Hepatocyte (in vitro differentiated cells): ENCODE measurements at regions not wholly inside any gene's neighbourhood (a gene's known extent, or its start where the extent isn't known, plus 50 kb on each side); places are given as distances from the start of the nearest gene placed in this dataset.

Experiments
- DNase-seq: peaks from one replicate; pipeline ENCODE4 v3.0.0-alpha.2; 2016; ENCODE audit warnings: low spot score
- H2AFZ ChIP-seq: fragments of 200-600 bp; sonication (generic); 2 replicates; pipeline ENCODE4 v1.6.0; 2016; ENCODE audit warnings: antibody characterized with exemption, mild to moderate bottlenecking
- H3K27ac ChIP-seq: fragments of 200-600 bp; sonication (generic); 2 replicates; pipeline ENCODE4 v1.5.1; 2016; ENCODE audit warnings: mild to moderate bottlenecking
- H3K27me3 ChIP-seq: fragments of 200-600 bp; sonication (generic); 2 replicates; pipeline ENCODE4 v1.6.1; 2016
- H3K36me3 ChIP-seq: fragments of 200-600 bp; sonication (generic); replicated peaks from 2 replicates; pipeline ENCODE4 v1.5.1; 2016; ENCODE audit warnings: low read depth; ENCODE audit not compliant: insufficient read depth
- H3K4me1 ChIP-seq: fragments of 200-600 bp; sonication (generic); 2 replicates; pipeline ENCODE4 v1.5.1; 2016; ENCODE audit warnings: mild to moderate bottlenecking, moderate library complexity; ENCODE audit not compliant: insufficient read depth
- H3K4me2 ChIP-seq: fragments of 200-600 bp; sonication (generic); 2 replicates; pipeline ENCODE4 v1.6.0; 2016
- H3K4me3 ChIP-seq: fragments of 200-600 bp; sonication (generic); 2 replicates; pipeline ENCODE4 v1.5.1; 2016; ENCODE audit warnings: mild to moderate bottlenecking
- H3K79me2 ChIP-seq: fragments of 200-600 bp; sonication (generic); 2 replicates; pipeline ENCODE4 v1.6.0; 2017; ENCODE audit warnings: mild to moderate bottlenecking
- H3K9me2 ChIP-seq: fragments of 200-600 bp; sonication (generic); replicated peaks from 2 replicates; pipeline ENCODE4 v1.6.0; 2017; ENCODE audit warnings: mild to moderate bottlenecking; ENCODE audit not compliant: insufficient read depth
- H3K9me3 ChIP-seq: fragments of 200-600 bp; sonication (generic); 2 replicates; pipeline ENCODE4 v1.5.1; 2016; ENCODE audit warnings: low read depth, mild to moderate bottlenecking
- H4K20me1 ChIP-seq: fragments of 200-600 bp; sonication (generic); 2 replicates; pipeline ENCODE4 v1.6.0; 2016; ENCODE audit warnings: mild to moderate bottlenecking; ENCODE audit not compliant: insufficient read depth, poor library complexity, severe bottlenecking
- CTCF ChIP-seq: fragments of 200-600 bp; sonication (generic); IDR thresholded peaks from 2 replicates; pipeline ENCODE4 v1.5.1; 2016; ENCODE audit warnings: antibody characterized with exemption, mild to moderate bottlenecking; ENCODE audit not compliant: poor library complexity
- EZH2 ChIP-seq: fragments of 200-600 bp; sonication (generic); IDR thresholded peaks from 2 replicates; pipeline ENCODE4 v1.6.1; 2016; ENCODE audit warnings: antibody characterized with exemption, mild to moderate bottlenecking, borderline replicate concordance
- EZH2phosphoT487 ChIP-seq: fragments of 200-600 bp; sonication (generic); IDR thresholded peaks from one replicate; pipeline ENCODE4 v1.6.1; 2018; ENCODE audit warnings: antibody characterized with exemption, mild to moderate bottlenecking, low read depth, moderate library complexity; ENCODE audit not compliant: unreplicated experiment, severe bottlenecking
- WGBS: methylation state at CpG from one replicate; pipeline ENCODE4 v1.1.6; 2016; ENCODE audit warnings: low lambda C conversion rate; ENCODE audit errors: missing lambda C conversion rate; 5-methylcytosine and 5-hydroxymethylcytosine counted together

DNA sequence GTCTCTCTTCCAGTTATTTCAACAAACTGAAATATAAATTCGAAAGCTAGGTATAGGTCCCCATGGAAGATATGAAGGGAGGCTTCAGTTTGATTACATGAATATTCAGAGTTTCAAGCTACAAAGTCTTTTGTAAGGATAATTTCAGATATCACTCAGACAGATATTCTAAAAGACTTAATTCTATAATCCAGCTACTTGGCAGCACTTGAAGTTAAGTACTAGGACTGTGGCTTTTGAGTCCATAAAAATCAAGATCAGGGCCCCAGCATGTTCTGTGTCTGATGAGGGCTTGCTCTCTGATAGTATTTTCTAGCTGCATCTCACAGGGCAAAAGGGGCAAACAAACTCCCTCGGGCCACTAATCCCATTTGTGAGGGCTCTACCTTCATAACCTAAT, 160.6 kb upstream of the IRS2 start:
- Histone ChIP-seq H3K4me1 (no peaks in the 10 kb centered on the region), H2AFZ (no peak overlapping the region), H3K36me3 (no peaks in the 10 kb centered on the region), H3K4me2 (no peak overlapping the region), H3K9me2 (no peaks in the 10 kb centered on the region), H3K79me2 (no peaks in the 10 kb centered on the region), H4K20me1 (no peaks in the 10 kb centered on the region), H3K4me3 (no peak overlapping the region), H3K9me3 (no peaks in the 10 kb centered on the region), H3K27ac (no peak overlapping the region), H3K27me3 (no peaks in the 10 kb centered on the region)
- DNase-seq: no peak
- TF ChIP-seq EZH2phosphoT487 (no peak), CTCF (no peak), EZH2 (no peak)
- WGBS: 73% methylated on average over 2 of the region's 2 CpGs

- no peak for DNase-seq
- Histone ChIP-seq H3K4me2 (no peak overlapping the region), H3K9me2 (no peaks in the 10 kb centered on the region), H3K9me3 (no peaks in the 10 kb centered on the region), H3K27ac (no peak overlapping the region), H3K27me3 (no peaks in the 10 kb centered on the region), H3K36me3 (no peaks in the 10 kb centered on the region), H4K20me1 (no peaks in the 10 kb centered on the region), H3K4me1 (peaks cover 9% of the 10 kb centered on the region), H3K4me3 (no peak overlapping the region), H3K79me2 (no peaks in the 10 kb centered on the region), H2AFZ (no peak overlapping the region)
- TF ChIP-seq CTCF (no peak), EZH2phosphoT487 (no peak), EZH2 (no peak)
- 76% methylated on average over 4 of the region's 4 CpGs for WGBS
These were observed 159.0 kb upstream of the IRS2 start for GRCh38 chr13:109945206-109945960.

DNA sequence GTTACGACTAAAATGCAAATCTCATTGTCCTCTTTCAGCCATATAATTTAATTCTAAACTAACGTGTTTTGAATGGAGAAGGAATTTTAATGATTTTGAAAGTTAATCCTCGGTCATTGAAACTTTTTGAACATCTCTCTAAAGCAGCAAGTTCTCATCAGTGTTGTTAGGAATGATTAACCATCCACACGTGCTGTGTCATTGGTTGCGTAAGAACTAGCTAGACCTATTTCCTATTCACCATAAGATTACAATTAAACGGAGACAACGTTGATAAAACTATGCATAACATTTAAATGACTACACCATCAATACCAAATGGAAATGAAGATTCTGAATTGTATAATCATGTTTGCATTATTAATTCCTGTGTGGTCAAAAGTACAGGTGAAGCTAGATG, 155.6 kb upstream of the IRS2 start:
- Histone ChIP-seq H3K9me2 (no peaks in the 10 kb centered on the region), H2AFZ (no peak overlapping the region), H3K27ac (peak overlapping the region; percentile 34), H3K4me1 (peaks cover 19% of the 10 kb centered on the region), H4K20me1 (no peaks in the 10 kb centered on the region), H3K79me2 (no peaks in the 10 kb centered on the region), H3K4me3 (no peak overlapping the region), H3K9me3 (no peaks in the 10 kb centered on the region), H3K27me3 (no peaks in the 10 kb centered on the region), H3K36me3 (no peaks in the 10 kb centered on the region), H3K4me2 (peak overlapping the region; percentile 25)
- DNase-seq: no peak
- WGBS: 60% methylated on average over 7 of the region's 7 CpGs
- TF ChIP-seq CTCF (no peak), EZH2phosphoT487 (no peak), EZH2 (no peak)
